ENCODE measurements at regions not wholly inside any gene's neighbourhood (a gene's known extent, or its start where the extent isn't known, plus 50 kb on each side); places are given as distances from the start of the nearest gene placed in this dataset.
"Not testable (repeated sequence)": the region's sequence is repeated elsewhere in the genome, so short reads cannot be mapped to it uniquely, and the experiment has no call there.

DNA sequence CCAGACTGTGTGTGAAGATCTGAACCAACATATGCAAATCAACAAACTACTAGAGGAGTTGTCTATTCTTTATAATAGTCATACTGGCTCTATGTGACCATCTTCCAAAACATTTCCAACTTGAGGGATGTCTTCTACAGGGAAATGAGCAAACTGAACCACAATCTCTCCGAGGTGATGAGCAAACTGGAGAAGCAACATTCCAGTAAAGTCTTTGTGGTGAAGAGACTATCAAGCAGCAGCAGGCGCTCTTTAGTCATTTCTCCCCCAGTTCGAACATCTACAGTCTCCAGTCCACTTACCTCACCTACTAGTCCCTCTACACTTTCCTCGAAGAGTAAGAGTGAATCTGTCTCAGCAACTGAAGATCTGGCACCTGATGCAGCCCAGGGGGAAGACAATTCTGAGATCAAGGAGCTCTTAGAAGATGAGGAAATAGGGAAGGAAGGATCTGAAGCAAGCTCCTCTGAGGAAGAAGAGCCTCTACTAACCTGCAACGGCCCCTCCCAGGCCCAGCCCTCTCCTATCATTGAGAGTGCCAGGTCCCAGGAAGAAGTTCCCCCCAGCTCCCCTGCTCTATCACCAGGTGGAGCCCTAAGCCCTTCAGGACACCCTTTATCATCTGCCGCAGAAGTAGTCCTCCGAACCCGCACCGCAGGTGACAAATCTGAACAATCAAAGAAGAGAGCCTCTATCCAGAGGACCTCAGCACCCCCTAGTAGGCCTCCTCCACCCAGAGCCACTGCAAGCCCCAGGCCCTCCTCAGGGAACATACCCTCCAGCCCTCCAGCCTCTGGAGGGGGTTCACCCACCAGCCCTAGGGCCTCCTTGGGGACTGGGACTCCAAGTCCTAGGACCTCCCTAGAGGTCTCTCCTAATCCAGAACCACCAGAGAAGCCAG is 98.1 kb downstream of the HNRNPD start:
- no peak overlapping the region for H3K9ac ChIP-seq (ENCODE audit: low read length)
- peak; percentile 54 for DNase-seq

DNA sequence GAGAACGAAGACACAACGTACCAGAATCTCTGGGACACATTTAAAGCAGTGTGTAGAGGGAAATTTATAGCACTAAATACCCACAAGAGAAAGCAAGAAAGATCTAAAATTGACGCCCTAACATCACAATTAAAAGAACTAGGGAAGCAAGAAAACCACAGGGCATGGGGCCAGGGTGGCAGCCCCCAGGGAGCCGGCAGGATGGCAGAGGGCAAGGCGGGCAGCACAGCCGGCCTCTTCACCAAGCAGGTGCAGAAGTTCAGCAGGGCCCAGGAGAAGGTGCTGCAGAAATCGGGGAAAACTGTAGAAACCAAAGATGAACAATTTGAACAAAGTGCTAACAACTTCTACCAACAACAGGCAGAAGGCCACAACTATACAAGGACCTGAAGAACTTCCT is 99.1 kb downstream of the HNRNPD start:
- H3K9me2 ChIP-seq (replicated peaks; ENCODE audit: insufficient read depth, low read length); H4K20me1 ChIP-seq (ENCODE audit: insufficient read depth, low read depth, low read length); H3K9ac ChIP-seq (ENCODE audit: low read length); H3K79me2 ChIP-seq (ENCODE audit: low read length); DNase-seq; H3K9me3 ChIP-seq (ENCODE audit: low read length); H3K27ac ChIP-seq (ENCODE audit: low read length); H3K4me2 ChIP-seq (ENCODE audit: low read depth, low read length, poor library complexity, severe bottlenecking); H3K36me3 ChIP-seq (ENCODE audit: insufficient read depth, low read length); H2AFZ ChIP-seq (ENCODE audit: low read length); H3K27me3 ChIP-seq (ENCODE audit: low read length); H3K4me3 ChIP-seq (ENCODE audit: low read length): not testable (repeated sequence)
- H3K4me1 ChIP-seq (ENCODE audit: low read length), result peaks cover 17% of the 10 kb centered on the region

More for the DNA sequence above, 98.1 kb downstream of the HNRNPD start:
- Histone ChIP-seq H2AFZ (ENCODE audit: low read length) (no peak overlapping the region), H3K4me2 (ENCODE audit: low read depth, low read length, poor library complexity, severe bottlenecking) (no peak overlapping the region), H3K4me1 (ENCODE audit: low read length) (peaks cover 17% of the 10 kb centered on the region), H3K9me3 (ENCODE audit: low read length) (no peaks in the 10 kb centered on the region), H3K79me2 (ENCODE audit: low read length) (no peaks in the 10 kb centered on the region), H3K4me3 (ENCODE audit: low read length) (no peak overlapping the region), H3K9me2 (replicated peaks; ENCODE audit: insufficient read depth, low read length) (no peaks in the 10 kb centered on the region), H3K27me3 (ENCODE audit: low read length) (no peaks in the 10 kb centered on the region), H4K20me1 (ENCODE audit: insufficient read depth, low read depth, low read length) (no peaks in the 10 kb centered on the region), H3K36me3 (ENCODE audit: insufficient read depth, low read length) (no peaks in the 10 kb centered on the region), H3K27ac (ENCODE audit: low read length) (no peak overlapping the region)

DNA sequence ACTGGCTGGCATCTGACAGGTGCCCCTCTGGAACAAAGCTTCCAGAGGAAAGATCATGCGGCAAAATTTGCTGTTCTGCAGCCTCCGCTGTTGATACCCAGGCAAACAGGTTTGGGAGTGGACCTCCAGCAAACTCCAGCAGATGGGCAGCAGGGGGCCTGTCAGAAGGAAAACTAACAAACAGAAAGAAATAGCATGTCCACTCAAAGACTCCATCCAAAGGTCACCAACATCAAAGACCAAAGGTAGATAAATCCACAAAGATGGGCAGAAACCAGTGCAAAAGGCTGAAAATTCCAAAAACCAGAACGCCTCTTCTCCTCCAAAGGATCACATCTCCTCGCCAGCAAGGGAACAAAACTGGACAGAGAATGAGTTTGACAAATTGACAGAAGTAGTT is 101.3 kb downstream of the HNRNPD start:
- H3K36me3 ChIP-seq (ENCODE audit: insufficient read depth, low read length); H3K4me2 ChIP-seq (ENCODE audit: low read depth, low read length, poor library complexity, severe bottlenecking); H3K9me3 ChIP-seq (ENCODE audit: low read length); H3K27me3 ChIP-seq (ENCODE audit: low read length); H3K79me2 ChIP-seq (ENCODE audit: low read length); H3K9me2 ChIP-seq (replicated peaks; ENCODE audit: insufficient read depth, low read length); H3K27ac ChIP-seq (ENCODE audit: low read length); H2AFZ ChIP-seq (ENCODE audit: low read length); H4K20me1 ChIP-seq (ENCODE audit: insufficient read depth, low read depth, low read length); H3K4me3 ChIP-seq (ENCODE audit: low read length); H3K9ac ChIP-seq (ENCODE audit: low read length); DNase-seq: not testable (repeated sequence)
- peaks cover 17% of the 10 kb centered on the region for H3K4me1 ChIP-seq (ENCODE audit: low read length)

DNA sequence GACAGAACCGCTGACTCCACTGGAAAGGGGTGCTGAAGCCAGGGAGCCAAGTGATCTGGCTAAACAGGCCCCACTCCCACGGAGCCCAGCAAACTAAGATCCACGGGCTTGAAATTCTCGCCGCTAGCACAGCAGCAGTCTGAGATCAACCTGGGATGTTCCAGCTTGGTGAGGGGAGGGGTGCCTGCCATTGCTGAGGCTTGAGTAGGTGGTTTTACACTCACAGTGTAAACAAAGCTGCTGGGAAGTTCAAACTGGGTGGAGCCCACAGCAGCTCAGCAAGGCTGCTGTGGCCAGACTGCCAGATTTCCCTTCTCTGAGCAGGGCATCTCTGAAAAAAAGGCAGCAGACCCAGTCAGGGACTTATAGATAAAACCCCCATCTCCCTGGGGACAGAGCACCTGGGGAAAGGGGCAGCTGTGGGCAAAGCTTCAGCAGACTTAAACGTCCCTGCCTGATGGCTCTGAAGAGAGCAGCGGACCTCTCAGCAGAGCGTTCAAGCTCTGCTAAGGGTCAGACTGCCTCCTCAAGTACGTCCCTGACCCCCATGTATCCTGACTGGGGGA is 101.8 kb downstream of the HNRNPD start:
- not testable (repeated sequence) for H3K36me3 ChIP-seq (ENCODE audit: insufficient read depth, low read length); H3K4me3 ChIP-seq (ENCODE audit: low read length); DNase-seq; H3K27me3 ChIP-seq (ENCODE audit: low read length); H3K9ac ChIP-seq (ENCODE audit: low read length); H3K27ac ChIP-seq (ENCODE audit: low read length); H3K9me2 ChIP-seq (replicated peaks; ENCODE audit: insufficient read depth, low read length); H4K20me1 ChIP-seq (ENCODE audit: insufficient read depth, low read depth, low read length); H2AFZ ChIP-seq (ENCODE audit: low read length); H3K9me3 ChIP-seq (ENCODE audit: low read length); H3K4me2 ChIP-seq (ENCODE audit: low read depth, low read length, poor library complexity, severe bottlenecking); H3K79me2 ChIP-seq (ENCODE audit: low read length)
- H3K4me1 ChIP-seq (ENCODE audit: low read length), result peaks cover 17% of the 10 kb centered on the region

DNA sequence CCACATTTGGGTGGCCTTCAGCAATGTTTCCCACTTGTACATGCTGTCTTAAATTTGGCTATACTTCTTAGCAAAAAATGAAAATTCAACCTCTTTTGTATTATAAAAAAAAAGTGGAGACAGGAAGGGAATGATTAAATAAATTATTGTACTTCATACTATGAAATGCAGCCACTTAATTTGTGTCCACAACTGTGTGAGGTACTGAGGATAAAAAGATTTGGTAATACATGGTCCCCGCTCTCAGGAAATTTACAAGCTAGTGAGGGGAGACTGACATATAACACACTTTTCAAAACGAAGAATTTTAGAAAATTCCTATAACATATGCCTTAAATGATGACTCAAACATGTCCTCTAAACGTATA is 105.0 kb downstream of the HNRNPD start:
- no peak overlapping the region for H3K27ac ChIP-seq (ENCODE audit: low read length)
- H3K36me3 ChIP-seq (ENCODE audit: insufficient read depth, low read length), result no peaks in the 10 kb centered on the region
- no peak overlapping the region for H3K4me3 ChIP-seq (ENCODE audit: low read length)
- H4K20me1 ChIP-seq (ENCODE audit: insufficient read depth, low read depth, low read length), result no peaks in the 10 kb centered on the region
- no peaks in the 10 kb centered on the region for H3K9me2 ChIP-seq (replicated peaks; ENCODE audit: insufficient read depth, low read length)
- no peak overlapping the region for H2AFZ ChIP-seq (ENCODE audit: low read length)
- no peak overlapping the region for H3K4me2 ChIP-seq (ENCODE audit: low read depth, low read length, poor library complexity, severe bottlenecking)
- no peak for DNase-seq
- H3K27me3 ChIP-seq (ENCODE audit: low read length), result no peaks in the 10 kb centered on the region
- H3K79me2 ChIP-seq (ENCODE audit: low read length), result no peaks in the 10 kb centered on the region
- H3K9ac ChIP-seq (ENCODE audit: low read length), result no peak overlapping the region
- no peaks in the 10 kb centered on the region for H3K9me3 ChIP-seq (ENCODE audit: low read length)
- peaks cover 10% of the 10 kb centered on the region for H3K4me1 ChIP-seq (ENCODE audit: low read length)

GRCh38 chr4:82268050-82268825 is 105.6 kb downstream of the HNRNPD start:
- no peak overlapping the region for H3K27ac ChIP-seq (ENCODE audit: low read length)
- peaks cover 10% of the 10 kb centered on the region for H3K4me1 ChIP-seq (ENCODE audit: low read length)
- no peaks in the 10 kb centered on the region for H3K9me2 ChIP-seq (replicated peaks; ENCODE audit: insufficient read depth, low read length)
- H2AFZ ChIP-seq (ENCODE audit: low read length), result no peak overlapping the region
- H3K27me3 ChIP-seq (ENCODE audit: low read length), result no peaks in the 10 kb centered on the region
- peak; percentile 54 for DNase-seq
- no peak overlapping the region for H3K4me3 ChIP-seq (ENCODE audit: low read length)
- H4K20me1 ChIP-seq (ENCODE audit: insufficient read depth, low read depth, low read length), result no peaks in the 10 kb centered on the region
- no peaks in the 10 kb centered on the region for H3K79me2 ChIP-seq (ENCODE audit: low read length)
- no peak overlapping the region for H3K9ac ChIP-seq (ENCODE audit: low read length)
- H3K9me3 ChIP-seq (ENCODE audit: low read length), result no peaks in the 10 kb centered on the region
- no peaks in the 10 kb centered on the region for H3K36me3 ChIP-seq (ENCODE audit: insufficient read depth, low read length)
- no peak overlapping the region for H3K4me2 ChIP-seq (ENCODE audit: low read depth, low read length, poor library complexity, severe bottlenecking)

DNA sequence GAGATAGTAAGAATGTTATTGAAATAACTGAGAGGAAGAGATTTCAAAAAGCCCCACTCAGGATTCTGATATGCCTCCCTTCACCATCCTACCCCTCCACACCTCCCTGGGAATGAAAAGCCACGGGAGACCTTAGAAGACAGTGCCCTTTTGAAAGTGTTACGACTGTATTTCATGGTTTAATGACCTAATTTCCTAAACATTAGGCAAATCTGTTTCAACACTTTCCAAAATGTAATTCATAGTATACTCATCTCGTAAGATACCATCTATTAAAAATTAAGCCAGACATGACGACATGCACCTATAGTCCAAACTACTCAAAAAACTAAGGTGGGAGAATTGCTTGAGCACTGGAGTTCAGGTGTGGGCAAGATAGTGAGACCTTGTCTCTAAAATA is 106.3 kb downstream of the HNRNPD start:
- no peak overlapping the region for H3K4me3 ChIP-seq (ENCODE audit: low read length)
- peaks cover 10% of the 10 kb centered on the region for H3K4me1 ChIP-seq (ENCODE audit: low read length)
- H4K20me1 ChIP-seq (ENCODE audit: insufficient read depth, low read depth, low read length), result no peaks in the 10 kb centered on the region
- no peaks in the 10 kb centered on the region for H3K9me3 ChIP-seq (ENCODE audit: low read length)
- H3K79me2 ChIP-seq (ENCODE audit: low read length), result no peaks in the 10 kb centered on the region
- DNase-seq, result no peak
- H3K27ac ChIP-seq (ENCODE audit: low read length), result no peak overlapping the region
- H3K4me2 ChIP-seq (ENCODE audit: low read depth, low read length, poor library complexity, severe bottlenecking), result no peak overlapping the region
- no peaks in the 10 kb centered on the region for H3K36me3 ChIP-seq (ENCODE audit: insufficient read depth, low read length)
- H3K27me3 ChIP-seq (ENCODE audit: low read length), result no peaks in the 10 kb centered on the region
- H2AFZ ChIP-seq (ENCODE audit: low read length), result no peak overlapping the region
- no peak overlapping the region for H3K9ac ChIP-seq (ENCODE audit: low read length)
- no peaks in the 10 kb centered on the region for H3K9me2 ChIP-seq (replicated peaks; ENCODE audit: insufficient read depth, low read length)

- H3K4me2 ChIP-seq (ENCODE audit: low read depth, low read length, poor library complexity, severe bottlenecking), result no peak overlapping the region
- H3K4me3 ChIP-seq (ENCODE audit: low read length), result no peak overlapping the region
- H3K9ac ChIP-seq (ENCODE audit: low read length), result no peak overlapping the region
- no peaks in the 10 kb centered on the region for H3K27me3 ChIP-seq (ENCODE audit: low read length)
- no peak overlapping the region for H2AFZ ChIP-seq (ENCODE audit: low read length)
- no peaks in the 10 kb centered on the region for H3K9me2 ChIP-seq (replicated peaks; ENCODE audit: insufficient read depth, low read length)
- no peaks in the 10 kb centered on the region for H3K36me3 ChIP-seq (ENCODE audit: insufficient read depth, low read length)
- no peak overlapping the region for H3K27ac ChIP-seq (ENCODE audit: low read length)
- peaks cover under 1% of the 10 kb centered on the region; the same call in 1 of the 2 replicates for H3K4me1 ChIP-seq (ENCODE audit: low read length)
- H3K9me3 ChIP-seq (ENCODE audit: low read length), result no peaks in the 10 kb centered on the region
- no peaks in the 10 kb centered on the region for H3K79me2 ChIP-seq (ENCODE audit: low read length)
- no peak for DNase-seq
- no peaks in the 10 kb centered on the region for H4K20me1 ChIP-seq (ENCODE audit: insufficient read depth, low read depth, low read length)
Observed at GRCh38 chr4:82266345-82266744, 107.4 kb downstream of the HNRNPD start.

Measured in Karpas-422 (cell line).